NCI-H1436 (cell line): ENCODE measurements at regions not wholly inside any gene's neighbourhood (a gene's known extent, or its start where the extent isn't known, plus 50 kb on each side); places are given as distances from the start of the nearest gene placed in this dataset.

Experiments
- DNase-seq: peaks from one replicate; lab custom pipeline; 2025; lab: John Stamatoyannopoulos, UW

DNA sequence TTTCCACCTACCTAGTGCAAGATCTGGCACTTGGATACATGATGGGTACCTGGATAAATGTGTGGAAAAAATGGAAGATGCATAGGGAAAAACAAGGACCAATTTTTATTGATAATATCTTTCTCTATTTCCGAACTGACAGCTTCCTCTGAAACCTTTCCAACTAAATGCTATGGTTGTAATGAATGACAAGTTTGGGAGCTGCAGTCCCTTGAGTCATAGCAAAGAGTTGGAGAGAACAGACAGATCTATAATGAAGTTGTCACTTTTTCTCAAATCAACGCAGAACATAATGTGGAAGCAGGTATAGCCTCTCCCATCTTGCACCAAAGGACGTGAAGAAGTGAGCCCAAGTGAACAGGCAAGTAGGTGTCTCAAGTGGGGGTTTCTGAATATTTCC is 296.5 kb upstream of the KAZN start:
- no peak for DNase-seq

- no peak for DNase-seq
Measured at GRCh38 chr1:14303011-14303410, 295.5 kb upstream of the KAZN start.

DNA sequence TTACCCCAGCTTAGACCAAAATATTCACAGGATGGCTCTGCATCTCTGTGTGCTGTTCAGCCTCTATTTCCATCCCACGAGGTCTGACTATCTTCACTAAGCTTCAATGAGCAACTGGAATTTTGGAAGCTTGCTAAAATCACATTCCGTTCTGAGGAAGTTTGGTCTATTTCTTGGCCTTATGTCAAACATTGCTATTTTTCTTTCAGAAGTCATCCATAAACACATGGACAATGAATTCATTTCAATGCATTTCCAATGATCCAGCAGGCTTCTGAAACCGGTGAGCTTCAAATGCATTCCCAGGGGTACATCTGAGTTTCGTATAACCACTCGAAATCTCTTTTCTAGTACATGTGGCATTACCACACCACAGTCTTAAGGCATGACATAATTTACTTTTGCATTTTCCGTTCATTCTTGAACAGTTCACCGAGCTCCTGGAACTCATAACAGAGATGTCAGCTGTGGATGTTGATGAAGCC is 294.1 kb upstream of the KAZN start:
- DNase-seq: no peak

GRCh38 chr1:14308460-14308859 is 290.0 kb upstream of the KAZN start:
- DNase-seq: no peak

DNA sequence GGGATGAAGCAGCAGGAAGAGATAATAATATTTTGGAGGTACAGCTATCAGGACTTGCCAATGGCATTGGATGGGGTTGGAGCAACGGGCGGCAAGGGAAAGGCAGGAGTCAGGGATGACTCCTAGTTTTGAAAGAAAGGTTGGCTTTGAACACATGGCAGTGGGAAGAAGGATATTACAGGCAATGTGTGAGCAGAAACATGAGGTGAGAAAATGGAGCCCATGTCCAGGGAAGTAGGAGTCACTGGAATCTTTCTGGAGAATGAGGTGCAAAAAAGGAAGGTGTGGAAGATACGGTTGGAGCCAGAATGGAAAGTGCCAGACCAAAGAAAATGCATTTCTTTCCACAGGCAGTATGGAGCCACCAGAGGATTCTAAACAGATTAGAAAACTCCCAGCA is 288.5 kb upstream of the KAZN start:
- no peak for DNase-seq

- DNase-seq: no peak
Measured at GRCh38 chr1:14310476-14310875, 288.0 kb upstream of the KAZN start.

GRCh38 chr1:14313731-14314431 is 284.6 kb upstream of the KAZN start:
- no peak for DNase-seq

DNA sequence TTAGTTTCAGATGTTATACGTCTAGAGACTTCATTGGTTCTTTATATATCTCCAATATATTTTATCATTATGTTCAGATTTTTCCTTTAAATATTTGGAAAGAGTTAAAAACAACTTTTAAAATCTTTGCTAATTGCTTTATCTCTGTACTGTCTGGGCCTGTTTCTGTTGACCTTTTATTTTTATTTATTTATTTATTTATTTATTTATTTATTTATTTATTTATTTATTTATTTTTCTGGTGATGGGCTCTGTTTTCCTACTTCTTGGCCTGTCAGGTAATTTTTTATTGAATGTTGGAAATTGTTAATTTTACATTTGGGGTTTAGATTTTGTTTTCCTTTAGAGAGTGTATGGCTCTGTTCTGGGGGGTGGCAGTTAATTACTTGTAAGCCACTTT is 279.7 kb upstream of the KAZN start:
- no peak for DNase-seq

DNA sequence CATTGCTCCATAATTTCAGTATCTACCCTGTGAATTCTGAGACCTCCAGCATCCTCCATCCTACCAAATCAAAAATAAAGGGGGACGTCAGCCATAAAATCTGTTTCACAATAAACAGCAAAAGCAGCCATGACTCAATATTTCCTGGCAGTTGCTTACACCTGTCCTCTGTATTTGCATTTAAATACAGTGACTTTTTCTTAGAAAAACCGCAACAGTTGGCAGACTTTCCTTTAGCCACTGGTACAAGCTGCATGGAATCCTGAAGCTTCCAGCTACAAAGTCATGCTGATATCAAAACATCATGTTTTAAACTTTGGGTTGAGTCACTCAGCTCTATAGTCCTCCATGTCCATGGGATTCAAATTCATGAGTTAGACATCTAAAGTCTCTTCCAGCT is 278.0 kb upstream of the KAZN start:
- no peak for DNase-seq

- DNase-seq: no peak
Measured at GRCh38 chr1:14320986-14321385, 277.5 kb upstream of the KAZN start.

- DNase-seq: no peak
Measured at GRCh38 chr1:14321422-14321821, 277.1 kb upstream of the KAZN start.

- no peak for DNase-seq
Measured at GRCh38 chr1:14323568-14324247, 274.8 kb upstream of the KAZN start.

- DNase-seq: no peak
Measured at GRCh38 chr1:14324248-14324630, 274.2 kb upstream of the KAZN start.

GRCh38 chr1:14326857-14327256 is 271.6 kb upstream of the KAZN start:
- no peak for DNase-seq

- no peak for DNase-seq
Measured at GRCh38 chr1:14328685-14329084, 269.8 kb upstream of the KAZN start.

- DNase-seq: no peak
Measured at GRCh38 chr1:14332158-14332557, 266.3 kb upstream of the KAZN start.

DNA sequence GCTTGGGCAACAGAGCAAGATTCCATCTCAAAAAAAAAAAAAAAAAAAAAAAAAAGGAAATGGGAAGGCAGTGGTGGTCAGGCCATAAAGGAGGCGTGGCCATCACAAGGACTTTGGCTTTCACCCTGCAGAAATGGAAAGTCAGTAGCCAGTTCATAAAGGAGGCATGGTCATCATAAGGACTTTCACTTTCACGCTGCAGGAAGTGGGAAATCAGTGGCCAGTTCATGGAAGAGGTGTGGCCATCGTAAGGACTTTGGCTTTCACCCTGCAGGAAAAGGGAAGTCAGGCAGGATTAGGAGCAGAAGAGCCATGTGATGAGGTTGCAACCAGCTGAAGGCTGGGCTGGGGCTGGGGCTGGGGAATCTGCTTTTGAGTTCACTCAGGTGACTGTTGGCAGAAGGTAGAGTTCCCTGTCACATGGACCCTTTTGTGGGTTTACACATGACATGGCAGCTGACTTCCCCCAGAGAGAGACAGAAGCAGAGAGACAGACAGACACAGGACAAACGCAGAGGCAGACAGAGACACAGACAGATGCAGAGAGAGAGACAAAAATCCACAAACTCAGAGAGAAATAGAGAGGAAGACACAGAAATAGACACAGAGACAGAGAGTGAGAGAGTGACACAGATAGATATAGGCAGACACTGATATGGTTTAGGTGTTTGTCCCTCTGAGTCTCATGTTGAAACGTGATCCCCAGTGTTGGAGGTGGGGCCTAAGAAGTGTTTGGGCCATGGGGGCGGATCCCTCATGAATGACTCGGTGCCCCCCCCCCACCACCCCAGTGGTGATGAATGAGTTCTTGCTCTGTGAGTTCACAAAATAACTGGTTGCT is 263.9 kb upstream of the KAZN start:
- DNase-seq: no peak

GRCh38 chr1:14338509-14338908 is 260.0 kb upstream of the KAZN start:
- DNase-seq: no peak

DNA sequence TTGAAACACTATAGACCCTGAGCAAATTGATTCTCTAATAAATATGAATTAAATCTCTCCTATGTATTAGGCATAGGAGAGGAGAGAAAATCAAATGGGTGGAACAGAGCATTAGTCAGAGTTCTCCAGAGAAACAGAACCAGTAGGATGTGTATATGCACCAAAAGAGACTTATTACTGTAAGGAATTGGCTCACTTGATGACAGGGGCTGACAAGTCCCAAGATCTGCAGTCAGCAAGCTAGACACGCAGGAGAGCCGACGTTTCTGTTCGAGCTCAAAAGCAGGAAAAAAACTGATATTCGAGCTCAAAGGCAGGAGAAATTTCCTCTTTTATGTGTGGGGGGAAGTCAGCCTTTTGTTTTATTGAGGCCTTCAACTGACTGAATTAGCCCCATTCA is 259.2 kb upstream of the KAZN start:
- DNase-seq: no peak

GRCh38 chr1:14340002-14340785 is 258.3 kb upstream of the KAZN start:
- no peak for DNase-seq

GRCh38 chr1:14341147-14341546 is 257.3 kb upstream of the KAZN start:
- DNase-seq: no peak

GRCh38 chr1:14345946-14346550 is 252.4 kb upstream of the KAZN start:
- DNase-seq: no peak
